Tibial nerve (tissue), 3 donors: ENCODE measurements at regions not wholly inside any gene's neighbourhood (a gene's known extent, or its start where the extent isn't known, plus 50 kb on each side); places are given as distances from the start of the nearest gene placed in this dataset.

Experiments used
- POLR2A ChIP-seq, 2 donors: fragments of 450-650 bp; IDR thresholded peaks; one replicate each; pipeline ENCODE4 v1.6.1; 2017; ENCODE audit warnings: antibody characterized with exemption in 2 of 2, mild to moderate bottlenecking in 2 of 2, moderate library complexity in 2 of 2
- TF ChIP-seq, protein P1 (sequence below), 5 experiments: fragments of 200-600 bp in 3 of 5; fragments of 450-650 bp in 2 of 5; sonication (generic) in 3 of 5; IDR thresholded peaks; one replicate each; pipeline ENCODE4 v1.5.1; 2016 to 2019; ENCODE audit warnings: antibody characterized with exemption in 5 of 5, mild to moderate bottlenecking in 3 of 5, moderate library complexity in 2 of 5

DNA sequence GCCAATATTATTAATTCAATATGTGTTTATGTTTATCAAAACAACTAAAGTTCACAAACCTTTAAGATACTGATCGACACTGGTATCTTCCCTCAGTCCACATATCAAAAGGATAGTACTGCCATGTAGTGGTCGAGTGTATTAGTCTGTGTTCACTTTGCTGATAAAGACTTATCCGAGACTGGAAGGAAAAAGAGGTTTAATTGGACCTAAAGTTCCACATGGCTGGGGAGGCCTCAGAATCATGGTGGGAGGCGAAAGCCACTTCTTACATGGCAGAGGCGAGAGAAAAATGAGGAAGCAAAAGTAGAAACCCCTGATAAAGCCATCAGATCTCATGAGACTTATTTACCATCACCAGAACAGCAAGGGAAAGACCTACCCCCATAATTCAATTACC lies 325.4 kb upstream of the PHF14 start:
- TF ChIP-seq, protein P1, sequence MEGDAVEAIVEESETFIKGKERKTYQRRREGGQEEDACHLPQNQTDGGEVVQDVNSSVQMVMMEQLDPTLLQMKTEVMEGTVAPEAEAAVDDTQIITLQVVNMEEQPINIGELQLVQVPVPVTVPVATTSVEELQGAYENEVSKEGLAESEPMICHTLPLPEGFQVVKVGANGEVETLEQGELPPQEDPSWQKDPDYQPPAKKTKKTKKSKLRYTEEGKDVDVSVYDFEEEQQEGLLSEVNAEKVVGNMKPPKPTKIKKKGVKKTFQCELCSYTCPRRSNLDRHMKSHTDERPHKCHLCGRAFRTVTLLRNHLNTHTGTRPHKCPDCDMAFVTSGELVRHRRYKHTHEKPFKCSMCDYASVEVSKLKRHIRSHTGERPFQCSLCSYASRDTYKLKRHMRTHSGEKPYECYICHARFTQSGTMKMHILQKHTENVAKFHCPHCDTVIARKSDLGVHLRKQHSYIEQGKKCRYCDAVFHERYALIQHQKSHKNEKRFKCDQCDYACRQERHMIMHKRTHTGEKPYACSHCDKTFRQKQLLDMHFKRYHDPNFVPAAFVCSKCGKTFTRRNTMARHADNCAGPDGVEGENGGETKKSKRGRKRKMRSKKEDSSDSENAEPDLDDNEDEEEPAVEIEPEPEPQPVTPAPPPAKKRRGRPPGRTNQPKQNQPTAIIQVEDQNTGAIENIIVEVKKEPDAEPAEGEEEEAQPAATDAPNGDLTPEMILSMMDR (IDR thresholded peaks at IDR 0.05): no peak
- TF ChIP-seq POLR2A (IDR thresholded peaks at IDR 0.05): no peak
